H1 (cell line): ENCODE measurements at regions not wholly inside any gene's neighbourhood (a gene's known extent, or its start where the extent isn't known, plus 50 kb on each side); places are given as distances from the start of the nearest gene placed in this dataset.

Experiments used
- BACH1 ChIP-seq: IDR thresholded peaks from 2 replicates; pipeline ENCODE4 v1.6.1; 2012; ENCODE audit warnings: low read length, improper control_type of control experiment
- CREB1 ChIP-seq: IDR thresholded peaks from 2 replicates; pipeline ENCODE4 v1.6.1; 2012; ENCODE audit warnings: inconsistent platforms
- TF ChIP-seq, protein P1 (sequence below): IDR thresholded peaks from 2 replicates; pipeline ENCODE4 v1.6.1; 2012; ENCODE audit warnings: inconsistent platforms

DNA sequence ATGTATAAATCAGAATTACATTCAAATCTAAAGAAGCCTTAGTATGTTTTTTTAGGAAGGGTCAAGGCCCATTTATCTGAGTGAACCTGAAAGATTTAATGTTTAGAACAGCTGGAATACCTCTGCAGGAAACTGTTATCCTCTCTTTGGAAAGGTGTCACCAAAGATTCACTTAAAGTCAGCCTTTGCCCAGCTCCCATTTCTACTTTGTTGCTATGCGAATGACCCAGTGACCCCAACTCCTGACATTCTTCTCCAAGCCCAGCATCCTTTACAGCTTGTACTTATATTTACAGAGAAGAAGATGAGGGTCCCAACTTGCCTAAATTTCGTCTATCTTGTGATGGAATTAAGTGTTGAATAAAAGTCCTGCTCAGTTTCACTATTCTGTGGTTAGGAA is 1198.6 kb downstream of the CDH12 start (continued):
- TF ChIP-seq, protein P1, sequence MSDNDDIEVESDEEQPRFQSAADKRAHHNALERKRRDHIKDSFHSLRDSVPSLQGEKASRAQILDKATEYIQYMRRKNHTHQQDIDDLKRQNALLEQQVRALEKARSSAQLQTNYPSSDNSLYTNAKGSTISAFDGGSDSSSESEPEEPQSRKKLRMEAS: no peak
- TF ChIP-seq CREB1 (no peak), BACH1 (no peak)
